Gastrocnemius medialis (tissue), 4 donors: ENCODE measurements at regions not wholly inside any gene's neighbourhood (a gene's known extent, or its start where the extent isn't known, plus 50 kb on each side); places are given as distances from the start of the nearest gene placed in this dataset.

Source experiments
- ATAC-seq, 2 donors: fragments of 150-250 bp; one replicate each; pipeline ENCODE4 v1.9.1; 2016
- DNase-seq, 2 donors: peaks; one replicate each; pipeline ENCODE4 v3.0.0-alpha.2; 2019
- H3K27ac ChIP-seq, 4 donors: fragments of 200-600 bp; sonication (generic); 1 replicate in 1 of 4; 2 replicates in 3 of 4; pipeline ENCODE4 v1.5.1; 2016 to 2018; ENCODE audit warnings: mild to moderate bottlenecking in 2 of 4, moderate library complexity in 1 of 4
- H3K27me3 ChIP-seq, 3 donors: fragments of 200-600 bp; sonication (generic) in 2 of 3; 1 replicate in 1 of 3; 2 replicates in 2 of 3; pipeline versions ENCODE4 v1.5.1 to v1.6.0; 2016 to 2019; ENCODE audit warnings: mild to moderate bottlenecking in 1 of 3, moderate library complexity in 1 of 3
- H3K36me3 ChIP-seq, 2 donors: fragments of 200-600 bp; sonication (generic) in 1 of 2; one replicate each; pipeline ENCODE4 v1.5.1; 2017 to 2018
- H3K4me1 ChIP-seq, 2 donors: fragments of 200-600 bp; sonication (generic) in 1 of 2; one replicate each; pipeline ENCODE4 v1.5.1; 2016 to 2017; ENCODE audit warnings: mild to moderate bottlenecking in 2 of 2
- H3K4me3 ChIP-seq, 4 donors: fragments of 200-600 bp; sonication (generic) in 3 of 4; 1 replicate in 1 of 4; 2 replicates in 3 of 4; pipeline ENCODE4 v1.5.1; 2016 to 2019; ENCODE audit warnings: mild to moderate bottlenecking in 2 of 4
- H3K9me3 ChIP-seq, 3 donors: fragments of 200-600 bp; sonication (generic) in 2 of 3; 1 replicate in 1 of 3; 2 replicates in 2 of 3; pipeline ENCODE4 v1.5.1; 2016 to 2019
- CTCF ChIP-seq, 5 experiments: fragments of 450-650 bp in 3 of 5; fragments of 200-600 bp in 2 of 5; sonication (generic) in 2 of 5; IDR thresholded peaks in 4 of 5; conservative IDR thresholded peaks in 1 of 5; 1 replicate in 4 of 5; 2 replicates in 1 of 5; pipeline ENCODE4 v1.5.1; 2016 to 2019; ENCODE audit warnings: antibody characterized with exemption in 5 of 5, mild to moderate bottlenecking in 3 of 5, moderate library complexity in 3 of 5
- POLR2A ChIP-seq, 2 donors: fragments of 450-650 bp; IDR thresholded peaks; one replicate each; pipeline ENCODE4 v1.6.1; 2017; ENCODE audit warnings: antibody characterized with exemption in 2 of 2, mild to moderate bottlenecking in 2 of 2, moderate library complexity in 2 of 2
- in situ Hi-C, 4 donors: fragments of 200-750 bp; cut with MboI; loops; one replicate each; pipeline versions ENCODE4 v1.15.0 to v1.8.0; 2017; ENCODE audit warnings: low sequenced_read_pairs in 4 of 4
- intact Hi-C: fragments of 100-400 bp; cut with DNase I; formaldehyde crosslinking; loops from one replicate; pipeline ENCODE4 v1.15.1; 2023; ENCODE audit warnings: low total_unique reads

- Histone ChIP-seq H3K27me3 (no peaks in the 10 kb centered on the region), H3K27ac (no peak overlapping the region), H3K4me1 (no peaks in the 10 kb centered on the region), H3K36me3 (no peaks in the 10 kb centered on the region), H3K4me3 (no peak overlapping the region), H3K9me3 (no peaks in the 10 kb centered on the region)
- ATAC-seq, result no peak
- in situ Hi-C loops (no loop called here), intact Hi-C loops (no loop called here)
- TF ChIP-seq CTCF (IDR thresholded peaks at IDR 0.05 in 4 of 5, conservative IDR thresholded peaks at IDR 0.05 in 1 of 5) (no peak), POLR2A (IDR thresholded peaks at IDR 0.05) (no peak)
- DNase-seq, result no peak
Observed at GRCh38 chr2:185152186-185152585, 553.9 kb downstream of the ZNF804A start.

- Histone ChIP-seq H3K4me3 (no peak overlapping the region), H3K4me1 (no peaks in the 10 kb centered on the region), H3K27me3 (no peaks in the 10 kb centered on the region), H3K36me3 (no peaks in the 10 kb centered on the region), H3K27ac (no peak overlapping the region), H3K9me3 (no peaks in the 10 kb centered on the region)
- in situ Hi-C loops, result no loop called here
- no peak for ATAC-seq
- no peak for DNase-seq
- intact Hi-C loops, result no loop called here
- TF ChIP-seq CTCF (IDR thresholded peaks at IDR 0.05 in 4 of 5, conservative IDR thresholded peaks at IDR 0.05 in 1 of 5) (no peak), POLR2A (IDR thresholded peaks at IDR 0.05) (no peak)
Observed at GRCh38 chr2:185161701-185162100, 563.4 kb downstream of the ZNF804A start.

- ATAC-seq, result no peak
- H3K4me1 ChIP-seq, result no peaks in the 10 kb centered on the region
- intact Hi-C loops (no loop called here), in situ Hi-C loops (no loop called here)
- no peaks in the 10 kb centered on the region for H3K36me3 ChIP-seq
- H3K4me3 ChIP-seq, result no peak overlapping the region
- DNase-seq, result no peak
- no peak for TF ChIP-seq POLR2A (IDR thresholded peaks at IDR 0.05)
- TF ChIP-seq CTCF (IDR thresholded peaks at IDR 0.05 in 4 of 5, conservative IDR thresholded peaks at IDR 0.05 in 1 of 5), result no peak
- no peak overlapping the region for H3K27ac ChIP-seq
- H3K27me3 ChIP-seq, result no peaks in the 10 kb centered on the region
- H3K9me3 ChIP-seq, result no peaks in the 10 kb centered on the region
Observed at GRCh38 chr2:185174353-185174752, 564.3 kb upstream of the FSIP2 start.

- DNase-seq (no peak), ATAC-seq (no peak)
- Histone ChIP-seq H3K9me3 (no peaks in the 10 kb centered on the region), H3K27me3 (no peaks in the 10 kb centered on the region), H3K4me3 (no peak overlapping the region), H3K4me1 (no peaks in the 10 kb centered on the region), H3K27ac (no peak overlapping the region), H3K36me3 (no peaks in the 10 kb centered on the region)
- in situ Hi-C loops (no loop called here), intact Hi-C loops (no loop called here)
- TF ChIP-seq CTCF (IDR thresholded peaks at IDR 0.05 in 4 of 5, conservative IDR thresholded peaks at IDR 0.05 in 1 of 5) (no peak), POLR2A (IDR thresholded peaks at IDR 0.05) (no peak)
Observed at GRCh38 chr2:185179743-185180142, 558.9 kb upstream of the FSIP2 start.

GRCh38 chr2:185181901-185182300, 556.7 kb upstream of the FSIP2 start:
- Histone ChIP-seq H3K4me3 (no peak overlapping the region), H3K36me3 (no peaks in the 10 kb centered on the region), H3K27me3 (no peaks in the 10 kb centered on the region), H3K27ac (no peak overlapping the region), H3K9me3 (no peaks in the 10 kb centered on the region), H3K4me1 (no peaks in the 10 kb centered on the region)
- no peak for DNase-seq
- no peak for ATAC-seq
- TF ChIP-seq POLR2A (IDR thresholded peaks at IDR 0.05) (no peak), CTCF (IDR thresholded peaks at IDR 0.05 in 4 of 5, conservative IDR thresholded peaks at IDR 0.05 in 1 of 5) (no peak)
- in situ Hi-C loops (no loop called here), intact Hi-C loops (no loop called here)
